Erythroblast (primary cell): ENCODE measurements at regions not wholly inside any gene's neighbourhood (a gene's known extent, or its start where the extent isn't known, plus 50 kb on each side); places are given as distances from the start of the nearest gene placed in this dataset.

Experiments used
- GATA1 ChIP-seq: IDR thresholded peaks from 2 replicates; pipeline ENCODE4 v1.6.1; 2011; ENCODE audit warnings: low read depth, mild to moderate bottlenecking, control low read depth, low read length, moderate library complexity
- POLR2A ChIP-seq: IDR thresholded peaks from 2 replicates; pipeline ENCODE4 v1.6.1; 2011; ENCODE audit warnings: mild to moderate bottlenecking, low read length

DNA sequence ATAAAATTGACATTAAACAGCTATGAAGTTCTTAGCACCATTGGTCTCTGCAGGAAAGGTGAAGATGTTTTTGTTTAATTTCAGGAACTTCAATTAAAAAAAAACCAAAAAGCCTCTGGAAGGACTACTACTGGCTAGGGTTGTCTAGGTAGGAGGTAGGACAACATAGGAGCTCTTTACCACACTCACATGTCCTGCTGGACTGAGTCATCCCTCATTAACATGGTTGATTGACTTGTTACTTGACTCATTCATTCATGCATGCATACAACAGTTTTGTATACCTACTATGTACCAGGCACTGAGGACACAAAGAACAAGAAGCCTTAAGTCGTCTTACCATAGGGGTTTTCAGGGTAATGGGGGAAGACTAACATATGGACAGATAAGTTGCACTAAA lies 216.9 kb upstream of the ARHGAP20 start:
- TF ChIP-seq POLR2A: no peak
- TF ChIP-seq GATA1: no peak
